ENCODE measurements at regions not wholly inside any gene's neighbourhood (a gene's known extent, or its start where the extent isn't known, plus 50 kb on each side); places are given as distances from the start of the nearest gene placed in this dataset.

DNA sequence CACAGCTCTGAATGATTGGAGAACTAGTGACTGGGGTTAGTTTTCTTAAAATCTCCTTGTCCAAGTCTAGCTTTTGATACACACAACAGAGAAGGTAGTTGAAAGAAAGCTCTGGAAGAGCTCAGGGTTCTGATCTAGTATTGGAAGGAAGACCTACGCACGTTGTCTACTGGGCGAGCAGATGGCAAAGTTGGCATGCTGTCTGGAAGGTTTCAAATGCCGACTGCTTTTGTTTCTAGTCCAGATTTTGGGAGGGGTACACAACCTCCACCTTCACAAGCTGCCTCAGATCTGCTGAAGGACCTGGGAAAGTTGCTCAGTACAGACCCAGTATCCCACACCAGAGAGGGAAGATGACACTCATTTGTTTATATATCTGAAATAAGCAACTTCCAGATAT, 507.3 kb downstream of the RNF144A start:
- no peak for TF ChIP-seq RAD21 (conservative IDR thresholded peaks at IDR 0.05)
- TF ChIP-seq, protein P1, sequence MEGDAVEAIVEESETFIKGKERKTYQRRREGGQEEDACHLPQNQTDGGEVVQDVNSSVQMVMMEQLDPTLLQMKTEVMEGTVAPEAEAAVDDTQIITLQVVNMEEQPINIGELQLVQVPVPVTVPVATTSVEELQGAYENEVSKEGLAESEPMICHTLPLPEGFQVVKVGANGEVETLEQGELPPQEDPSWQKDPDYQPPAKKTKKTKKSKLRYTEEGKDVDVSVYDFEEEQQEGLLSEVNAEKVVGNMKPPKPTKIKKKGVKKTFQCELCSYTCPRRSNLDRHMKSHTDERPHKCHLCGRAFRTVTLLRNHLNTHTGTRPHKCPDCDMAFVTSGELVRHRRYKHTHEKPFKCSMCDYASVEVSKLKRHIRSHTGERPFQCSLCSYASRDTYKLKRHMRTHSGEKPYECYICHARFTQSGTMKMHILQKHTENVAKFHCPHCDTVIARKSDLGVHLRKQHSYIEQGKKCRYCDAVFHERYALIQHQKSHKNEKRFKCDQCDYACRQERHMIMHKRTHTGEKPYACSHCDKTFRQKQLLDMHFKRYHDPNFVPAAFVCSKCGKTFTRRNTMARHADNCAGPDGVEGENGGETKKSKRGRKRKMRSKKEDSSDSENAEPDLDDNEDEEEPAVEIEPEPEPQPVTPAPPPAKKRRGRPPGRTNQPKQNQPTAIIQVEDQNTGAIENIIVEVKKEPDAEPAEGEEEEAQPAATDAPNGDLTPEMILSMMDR (IDR thresholded peaks at IDR 0.05; ENCODE audit: poor library complexity, severe bottlenecking), result no peak
- no peak for TF ChIP-seq EP300 (conservative IDR thresholded peaks at IDR 0.05; ENCODE audit: poor library complexity, severe bottlenecking)
- no peak for TF ChIP-seq EZH2 (IDR thresholded peaks at IDR 0.05; ENCODE audit: borderline replicate concordance, insufficient read depth, low read length, poor library complexity, severe bottlenecking)
- no peak for TF ChIP-seq TAF1 (IDR thresholded peaks at IDR 0.05; ENCODE audit: low read depth)

All from neural cell (in vitro differentiated cells).